ENCODE measurements at regions not wholly inside any gene's neighbourhood (a gene's known extent, or its start where the extent isn't known, plus 50 kb on each side); places are given as distances from the start of the nearest gene placed in this dataset.
A peak's percentile ranks its signal among the peaks of the same experiment; 100 is the strongest.

GRCh38 chr10:42367532-42368230 lies 270.7 kb downstream of the ZNF33B start (continued):
- TF ChIP-seq ZBTB40 (IDR thresholded peaks at IDR 0.05), result no peak
- no peak for TF ChIP-seq ZBTB40 (CRISPR knock-in tag; IDR thresholded peaks at IDR 0.05)
- TF ChIP-seq CENPBD1 (CRISPR knock-in tag; IDR thresholded peaks at IDR 0.05; ENCODE audit: borderline replicate concordance, low read depth), result no peak
- TF ChIP-seq SRSF9 (IDR thresholded peaks at IDR 0.05; ENCODE audit: borderline replicate concordance, insufficient read depth, low read depth, low read length, poor library complexity, severe bottlenecking), result no peak
- no peak for TF ChIP-seq ZNF264 (CRISPR knock-in tag; IDR thresholded peaks at IDR 0.05)
- peak; percentile 86 for TF ChIP-seq SP2 (CRISPR knock-in tag; IDR thresholded peaks at IDR 0.05)
- no peak for TF ChIP-seq ZSCAN12 (CRISPR knock-in tag; IDR thresholded peaks at IDR 0.05)
- TF ChIP-seq NAIF1 (CRISPR knock-in tag; IDR thresholded peaks at IDR 0.05; ENCODE audit: borderline replicate concordance), result no peak
- no peak for TF ChIP-seq BORCS8-MEF2B (CRISPR knock-in tag; IDR thresholded peaks at IDR 0.05)
- no peak for TF ChIP-seq RBM22 (optimal IDR thresholded peaks at IDR 0.05; ENCODE audit: low read length)
- TF ChIP-seq ZNF841 (CRISPR knock-in tag; IDR thresholded peaks at IDR 0.05; ENCODE audit: borderline replicate concordance), result no peak
